Tibial nerve (tissue), 4 donors: ENCODE measurements at regions not wholly inside any gene's neighbourhood (a gene's known extent, or its start where the extent isn't known, plus 50 kb on each side); places are given as distances from the start of the nearest gene placed in this dataset.

Source experiments
- EP300 ChIP-seq, 2 donors: sonication (generic); formaldehyde crosslinking; IDR thresholded peaks; one replicate each; pipeline ENCODE4 v1.6.1; 2017; ENCODE audit warnings: antibody characterized with exemption in 2 of 2, mild to moderate bottlenecking in 1 of 2
- POLR2A ChIP-seq, 2 donors: fragments of 450-650 bp; IDR thresholded peaks; one replicate each; pipeline ENCODE4 v1.6.1; 2017; ENCODE audit warnings: antibody characterized with exemption in 2 of 2, mild to moderate bottlenecking in 2 of 2, moderate library complexity in 2 of 2
- TF ChIP-seq, protein P1 (sequence below), 5 experiments: fragments of 200-600 bp in 3 of 5; fragments of 450-650 bp in 2 of 5; sonication (generic) in 3 of 5; IDR thresholded peaks; one replicate each; pipeline ENCODE4 v1.5.1; 2016 to 2019; ENCODE audit warnings: antibody characterized with exemption in 5 of 5, mild to moderate bottlenecking in 3 of 5, moderate library complexity in 2 of 5

DNA sequence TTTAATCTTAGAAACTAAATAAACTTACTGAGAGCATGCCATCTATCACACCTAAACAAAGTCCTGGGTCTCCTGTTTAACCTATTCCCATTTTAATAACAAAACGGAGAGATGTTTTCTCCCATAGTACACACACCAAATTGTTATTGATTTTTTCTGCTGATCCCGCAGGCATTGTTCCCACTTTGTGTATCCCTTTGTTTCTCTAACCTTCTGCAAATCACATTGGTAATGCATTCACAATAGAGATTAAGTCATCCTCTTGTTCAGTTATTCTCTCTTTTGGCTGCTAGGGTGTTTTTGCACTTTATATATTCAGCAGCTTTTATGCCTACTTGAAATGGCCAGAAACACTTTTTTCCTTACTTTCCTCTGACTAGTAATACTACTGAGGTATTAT, 1071.9 kb upstream of the CDH2 start:
- TF ChIP-seq, protein P1, sequence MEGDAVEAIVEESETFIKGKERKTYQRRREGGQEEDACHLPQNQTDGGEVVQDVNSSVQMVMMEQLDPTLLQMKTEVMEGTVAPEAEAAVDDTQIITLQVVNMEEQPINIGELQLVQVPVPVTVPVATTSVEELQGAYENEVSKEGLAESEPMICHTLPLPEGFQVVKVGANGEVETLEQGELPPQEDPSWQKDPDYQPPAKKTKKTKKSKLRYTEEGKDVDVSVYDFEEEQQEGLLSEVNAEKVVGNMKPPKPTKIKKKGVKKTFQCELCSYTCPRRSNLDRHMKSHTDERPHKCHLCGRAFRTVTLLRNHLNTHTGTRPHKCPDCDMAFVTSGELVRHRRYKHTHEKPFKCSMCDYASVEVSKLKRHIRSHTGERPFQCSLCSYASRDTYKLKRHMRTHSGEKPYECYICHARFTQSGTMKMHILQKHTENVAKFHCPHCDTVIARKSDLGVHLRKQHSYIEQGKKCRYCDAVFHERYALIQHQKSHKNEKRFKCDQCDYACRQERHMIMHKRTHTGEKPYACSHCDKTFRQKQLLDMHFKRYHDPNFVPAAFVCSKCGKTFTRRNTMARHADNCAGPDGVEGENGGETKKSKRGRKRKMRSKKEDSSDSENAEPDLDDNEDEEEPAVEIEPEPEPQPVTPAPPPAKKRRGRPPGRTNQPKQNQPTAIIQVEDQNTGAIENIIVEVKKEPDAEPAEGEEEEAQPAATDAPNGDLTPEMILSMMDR (IDR thresholded peaks at IDR 0.05): no peak
- TF ChIP-seq POLR2A (IDR thresholded peaks at IDR 0.05) (no peak), EP300 (IDR thresholded peaks at IDR 0.05) (no peak)
